Thoracic aorta (tissue), 2 donors: ENCODE measurements at regions not wholly inside any gene's neighbourhood (a gene's known extent, or its start where the extent isn't known, plus 50 kb on each side); places are given as distances from the start of the nearest gene placed in this dataset.

Source experiments
- ATAC-seq: fragments of 150-250 bp; one replicate; pipeline ENCODE4 v1.8.0; 2017; ENCODE audit warnings: low read depth; ENCODE audit not compliant: insufficient number of reproducible peaks, low FRiP score
- DNase-seq: peaks from one replicate; pipeline ENCODE4 v3.0.0-alpha.2; 2020; ENCODE audit warnings: low spot score
- H3K27ac ChIP-seq, 2 donors: fragments of 200-600 bp; sonication (generic); 1 replicate in 1 of 2; 2 replicates in 1 of 2; pipeline ENCODE4 v1.5.1; 2016; ENCODE audit warnings: mild to moderate bottlenecking in 2 of 2, moderate library complexity in 2 of 2
- H3K27me3 ChIP-seq: fragments of 200-600 bp; sonication (generic); replicated peaks from 2 replicates; pipeline ENCODE4 v1.6.0; 2016; ENCODE audit warnings: mild to moderate bottlenecking; ENCODE audit not compliant: insufficient read depth
- H3K36me3 ChIP-seq: fragments of 200-600 bp; sonication (generic); one replicate; pipeline ENCODE4 v1.5.1; 2016
- H3K4me1 ChIP-seq, 2 donors: fragments of 200-600 bp; sonication (generic); 1 replicate in 1 of 2; 2 replicates in 1 of 2; pipeline versions ENCODE4 v1.5.1 to v1.6.0; 2016; ENCODE audit warnings: low read depth in 2 of 2, mild to moderate bottlenecking in 1 of 2; ENCODE audit not compliant: control insufficient read depth in 1 of 2
- H3K4me3 ChIP-seq: fragments of 200-600 bp; sonication (generic); 2 replicates; pipeline ENCODE4 v1.5.1; 2016; ENCODE audit warnings: mild to moderate bottlenecking
- H3K9me3 ChIP-seq: fragments of 200-600 bp; sonication (generic); 2 replicates; pipeline ENCODE4 v1.5.1; 2016
- TF ChIP-seq, protein P1 (sequence below): fragments of 200-600 bp; sonication (generic); IDR thresholded peaks from one replicate; pipeline ENCODE4 v1.5.1; 2019; ENCODE audit warnings: antibody characterized with exemption

DNA sequence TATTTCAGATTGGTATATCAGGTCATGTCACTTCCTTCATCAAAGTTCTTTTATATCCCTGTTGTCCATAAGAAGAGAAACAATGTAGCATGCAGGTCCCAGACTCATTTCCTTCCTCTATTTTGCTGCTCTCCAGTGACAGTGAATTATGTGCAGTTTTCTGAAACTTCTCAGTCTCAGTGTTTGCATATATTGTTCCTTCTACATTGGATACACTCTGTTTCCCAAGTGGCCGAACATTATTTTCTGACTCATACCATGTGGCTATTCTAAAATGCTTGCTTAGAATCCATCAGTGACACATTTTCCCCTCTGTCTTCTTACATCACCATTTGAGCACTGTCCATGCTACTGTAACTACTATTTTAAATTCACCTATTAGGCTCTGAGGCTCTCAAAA, 305.7 kb downstream of the PDHA2 start:
- H3K36me3 ChIP-seq = no peaks in the 10 kb centered on the region
- H3K4me3 ChIP-seq = no peak overlapping the region
- H3K4me1 ChIP-seq = no peaks in the 10 kb centered on the region
- H3K27ac ChIP-seq = no peak overlapping the region
- TF ChIP-seq, protein P1, sequence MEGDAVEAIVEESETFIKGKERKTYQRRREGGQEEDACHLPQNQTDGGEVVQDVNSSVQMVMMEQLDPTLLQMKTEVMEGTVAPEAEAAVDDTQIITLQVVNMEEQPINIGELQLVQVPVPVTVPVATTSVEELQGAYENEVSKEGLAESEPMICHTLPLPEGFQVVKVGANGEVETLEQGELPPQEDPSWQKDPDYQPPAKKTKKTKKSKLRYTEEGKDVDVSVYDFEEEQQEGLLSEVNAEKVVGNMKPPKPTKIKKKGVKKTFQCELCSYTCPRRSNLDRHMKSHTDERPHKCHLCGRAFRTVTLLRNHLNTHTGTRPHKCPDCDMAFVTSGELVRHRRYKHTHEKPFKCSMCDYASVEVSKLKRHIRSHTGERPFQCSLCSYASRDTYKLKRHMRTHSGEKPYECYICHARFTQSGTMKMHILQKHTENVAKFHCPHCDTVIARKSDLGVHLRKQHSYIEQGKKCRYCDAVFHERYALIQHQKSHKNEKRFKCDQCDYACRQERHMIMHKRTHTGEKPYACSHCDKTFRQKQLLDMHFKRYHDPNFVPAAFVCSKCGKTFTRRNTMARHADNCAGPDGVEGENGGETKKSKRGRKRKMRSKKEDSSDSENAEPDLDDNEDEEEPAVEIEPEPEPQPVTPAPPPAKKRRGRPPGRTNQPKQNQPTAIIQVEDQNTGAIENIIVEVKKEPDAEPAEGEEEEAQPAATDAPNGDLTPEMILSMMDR = no peak
- DNase-seq (no peak), ATAC-seq (no peak)
- H3K9me3 ChIP-seq = no peaks in the 10 kb centered on the region
- no peaks in the 10 kb centered on the region for H3K27me3 ChIP-seq

GRCh38 chr4:96146686-96147085, 306.8 kb downstream of the PDHA2 start:
- no peak for ATAC-seq
- H3K4me3 ChIP-seq = no peak overlapping the region
- H3K27ac ChIP-seq = no peak overlapping the region
- H3K36me3 ChIP-seq = no peaks in the 10 kb centered on the region
- H3K4me1 ChIP-seq = no peaks in the 10 kb centered on the region
- TF ChIP-seq, protein P1 = no peak
- no peaks in the 10 kb centered on the region for H3K9me3 ChIP-seq
- no peaks in the 10 kb centered on the region for H3K27me3 ChIP-seq
- DNase-seq = no peak

DNA sequence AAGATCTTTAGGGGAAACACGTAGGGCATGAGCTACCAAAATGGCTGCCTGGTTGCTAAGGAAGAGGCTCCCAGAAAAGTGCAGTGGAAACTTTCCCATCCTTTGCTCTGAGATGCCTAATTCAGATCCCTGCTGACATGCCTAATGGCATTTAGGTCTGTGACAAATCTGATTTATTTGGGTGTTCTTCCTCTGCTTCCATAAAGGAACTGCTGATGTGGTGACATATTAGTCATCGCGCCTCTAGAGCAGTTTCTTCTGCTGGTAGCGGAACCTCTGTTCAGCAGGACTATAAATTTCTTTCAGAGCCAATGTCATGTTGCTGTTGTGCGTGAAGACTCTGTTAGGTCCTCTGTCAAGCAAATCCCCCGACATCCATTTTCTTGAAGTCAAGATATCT, 310.0 kb downstream of the PDHA2 start:
- Histone ChIP-seq H3K36me3 (no peaks in the 10 kb centered on the region), H3K4me3 (no peak overlapping the region), H3K27me3 (no peaks in the 10 kb centered on the region), H3K27ac (no peak overlapping the region), H3K4me1 (no peaks in the 10 kb centered on the region), H3K9me3 (no peaks in the 10 kb centered on the region)
- DNase-seq (no peak), ATAC-seq (no peak)
- TF ChIP-seq, protein P1 = no peak

DNA sequence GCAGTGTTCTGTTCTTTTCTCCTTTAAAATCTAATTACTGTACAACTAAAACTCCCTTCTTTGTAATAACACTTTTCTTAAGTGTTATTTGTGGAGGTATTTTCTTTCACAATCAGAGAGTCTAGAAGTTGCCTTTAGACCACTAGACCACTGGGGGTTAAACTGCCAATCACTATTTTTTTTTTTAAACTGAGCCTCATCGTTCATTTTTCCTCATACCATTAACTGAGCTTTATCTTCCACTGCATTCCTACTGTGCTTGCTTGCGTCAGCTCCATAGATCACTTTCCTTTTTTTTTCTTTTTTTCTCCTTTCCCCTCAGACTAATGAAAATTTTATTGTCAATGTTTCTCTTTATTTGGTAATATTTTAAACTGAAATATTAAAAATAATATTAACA, 310.6 kb downstream of the PDHA2 start:
- Histone ChIP-seq H3K27ac (no peak overlapping the region), H3K27me3 (no peaks in the 10 kb centered on the region), H3K4me3 (no peak overlapping the region), H3K4me1 (no peaks in the 10 kb centered on the region), H3K9me3 (no peaks in the 10 kb centered on the region), H3K36me3 (no peaks in the 10 kb centered on the region)
- no peak for DNase-seq
- no peak for ATAC-seq
- TF ChIP-seq, protein P1 = no peak

- TF ChIP-seq, protein P1 = no peak
- DNase-seq = no peak
- H3K4me3 ChIP-seq = no peak overlapping the region
- no peaks in the 10 kb centered on the region for H3K9me3 ChIP-seq
- no peaks in the 10 kb centered on the region for H3K4me1 ChIP-seq
- no peaks in the 10 kb centered on the region for H3K36me3 ChIP-seq
- no peak for ATAC-seq
- no peaks in the 10 kb centered on the region for H3K27me3 ChIP-seq
- no peak overlapping the region for H3K27ac ChIP-seq
These were observed 312.9 kb downstream of the PDHA2 start for GRCh38 chr4:96152824-96153223.
